ENCODE measurements at regions not wholly inside any gene's neighbourhood (a gene's known extent, or its start where the extent isn't known, plus 50 kb on each side); places are given as distances from the start of the nearest gene placed in this dataset.

- DNase-seq = no peak
Observed at GRCh38 chr1:113219828-113220227, 146.8 kb downstream of the LRIG2 start.

- DNase-seq = no peak
Observed at GRCh38 chr1:113223040-113223439, 150.0 kb downstream of the LRIG2 start.

- no peak for DNase-seq
Observed at GRCh38 chr1:113223546-113223945, 150.5 kb downstream of the LRIG2 start.

DNA sequence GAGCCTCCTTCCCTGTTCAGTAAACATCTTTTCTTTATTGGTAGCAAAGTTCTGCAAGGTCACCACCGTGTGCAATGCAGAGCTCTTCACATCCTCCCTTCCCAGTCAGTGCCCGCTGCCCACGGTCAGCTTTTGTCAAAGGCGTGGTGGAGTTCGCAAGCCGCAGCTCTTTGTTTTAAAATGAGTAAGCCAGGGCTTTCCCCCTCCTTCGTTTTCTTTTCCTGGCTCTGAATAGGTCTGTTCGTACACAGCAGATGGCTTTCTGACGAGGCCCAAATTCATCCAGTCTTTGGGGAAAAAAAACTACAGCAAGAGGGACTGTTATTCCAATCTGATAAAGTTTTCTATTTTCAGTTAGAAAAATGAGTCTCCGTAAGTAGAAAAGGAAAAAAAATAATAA is 153.2 kb downstream of the LRIG2 start:
- no peak for DNase-seq

- no peak for DNase-seq
Observed at GRCh38 chr1:113231866-113232265, 158.4 kb upstream of the MAGI3 start.

DNA sequence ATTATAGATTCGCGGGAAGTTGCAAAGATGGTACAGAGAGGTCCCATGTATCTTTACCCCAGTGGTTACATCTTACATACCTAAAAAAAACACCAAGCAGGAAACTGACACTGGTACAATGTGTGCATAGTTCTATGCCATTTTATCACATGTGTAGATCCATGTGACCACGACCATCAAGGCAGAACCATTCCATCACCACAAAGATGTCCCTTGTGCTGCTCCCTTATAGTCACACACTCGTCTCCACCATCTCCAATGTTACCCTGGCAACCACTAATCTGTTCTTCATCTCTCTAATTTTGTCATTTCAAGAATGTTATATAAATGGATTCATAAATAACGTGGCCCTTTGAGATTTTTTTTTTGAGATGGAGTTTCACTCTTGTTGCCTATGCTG is 156.9 kb upstream of the MAGI3 start:
- no peak for DNase-seq

DNA sequence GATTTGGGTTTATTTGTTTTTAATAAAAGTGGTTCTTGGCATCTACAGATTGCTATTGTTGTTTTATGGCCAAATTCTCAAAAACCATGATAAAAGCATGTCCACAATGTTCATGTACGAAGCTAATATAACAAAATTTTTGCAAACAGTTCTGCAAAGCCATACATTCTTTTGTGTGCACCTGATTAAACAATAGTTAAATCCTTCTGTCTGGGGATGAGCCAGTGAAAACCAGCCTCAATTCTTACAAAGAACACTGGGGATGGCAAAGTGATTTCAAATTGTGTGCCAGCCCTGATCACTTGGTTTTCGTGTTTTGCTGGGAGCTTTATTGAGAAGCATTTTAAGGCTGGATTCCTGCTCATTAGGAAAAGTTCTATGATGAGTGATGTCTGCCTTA is 149.1 kb upstream of the MAGI3 start:
- no peak for DNase-seq

GRCh38 chr1:113242481-113242880 is 147.8 kb upstream of the MAGI3 start:
- DNase-seq = no peak

DNA sequence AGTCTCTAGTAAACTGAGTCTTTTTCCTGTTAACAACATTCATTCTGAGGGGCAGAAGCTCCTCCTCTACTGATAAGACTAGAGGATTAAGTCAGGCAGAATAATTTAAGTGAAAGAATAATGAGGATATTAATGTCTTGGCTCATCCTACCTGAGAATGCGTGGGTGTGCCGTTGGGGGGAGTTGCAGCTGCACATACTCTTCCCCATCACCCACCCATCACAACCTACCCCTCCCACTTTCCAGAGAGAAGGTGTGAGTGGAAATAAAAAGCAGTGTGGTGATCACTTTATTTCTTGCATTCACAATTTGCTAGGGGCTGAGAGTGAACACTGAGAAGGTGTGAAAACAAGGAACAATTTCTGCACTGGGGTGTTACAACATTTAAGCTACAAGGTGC is 146.8 kb upstream of the MAGI3 start:
- DNase-seq = no peak

GRCh38 chr1:113244112-113244820 is 146.0 kb upstream of the MAGI3 start:
- DNase-seq = no peak

- no peak for DNase-seq
Observed at GRCh38 chr1:113245252-113245651, 145.1 kb upstream of the MAGI3 start.

DNA sequence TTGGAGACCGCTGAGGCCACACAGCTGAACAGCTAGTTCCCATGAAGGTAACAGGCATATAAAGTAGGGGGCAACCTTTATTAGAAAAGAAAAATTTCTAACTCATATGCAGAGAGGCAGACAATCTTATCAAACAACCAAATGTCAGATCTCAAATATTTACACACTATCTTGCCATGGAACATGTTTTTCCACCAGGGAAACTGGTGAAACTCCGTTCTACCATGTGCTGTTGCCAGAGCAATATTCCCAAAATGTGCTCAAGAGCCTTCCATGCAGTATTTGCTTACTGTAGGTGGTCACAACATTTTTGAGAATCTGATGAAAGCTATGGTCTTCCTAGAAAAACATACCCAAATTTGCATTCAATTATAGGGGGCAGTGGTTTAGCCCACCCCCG is 143.4 kb upstream of the MAGI3 start:
- no peak for DNase-seq

- DNase-seq = no peak
Observed at GRCh38 chr1:113247355-113247754, 143.0 kb upstream of the MAGI3 start.

DNA sequence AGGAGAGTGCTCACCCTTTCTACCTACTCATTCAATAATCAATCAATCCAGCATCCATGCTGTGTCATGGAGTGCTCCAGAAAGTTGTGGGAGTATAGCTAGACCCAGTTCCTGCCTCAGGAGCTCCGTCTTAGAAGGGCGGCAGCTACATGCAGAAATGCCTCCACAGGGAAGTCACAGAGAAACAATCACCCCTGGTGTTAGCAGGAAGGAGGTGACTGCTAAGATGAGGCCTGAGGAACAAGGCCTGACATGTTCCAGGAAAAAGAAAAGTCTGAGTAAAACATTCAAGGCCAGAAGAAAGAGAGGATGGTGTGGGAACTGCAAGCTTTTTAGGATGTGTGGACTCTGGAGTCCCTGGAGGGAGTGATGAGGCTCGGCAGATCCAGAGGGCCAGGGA is 142.5 kb upstream of the MAGI3 start:
- no peak for DNase-seq

- DNase-seq = no peak
Observed at GRCh38 chr1:113248494-113248893, 141.8 kb upstream of the MAGI3 start.

GRCh38 chr1:113250161-113250560 is 140.2 kb upstream of the MAGI3 start:
- no peak for DNase-seq

DNA sequence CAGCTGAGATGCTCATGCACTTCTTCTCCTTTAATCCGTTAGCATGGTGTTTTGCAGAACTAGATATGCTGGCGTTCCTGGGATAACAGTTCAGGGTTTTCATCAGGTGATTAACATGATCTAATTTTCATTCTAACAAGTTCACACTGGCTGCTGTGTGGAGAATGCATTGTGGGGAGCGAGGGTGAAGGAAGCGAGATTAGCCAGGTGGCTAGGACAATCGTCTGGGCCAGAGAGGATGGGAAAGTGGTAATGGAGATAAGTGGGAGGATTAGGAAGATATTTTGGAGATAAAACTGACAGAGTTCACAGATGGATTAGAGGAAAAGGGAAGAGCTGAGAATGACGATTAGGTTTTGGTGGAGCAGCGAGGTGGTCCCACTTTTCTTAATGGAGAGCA is 138.1 kb upstream of the MAGI3 start:
- DNase-seq = no peak

- DNase-seq = no peak
Observed at GRCh38 chr1:113253187-113253586, 137.1 kb upstream of the MAGI3 start.

- DNase-seq = no peak
Observed at GRCh38 chr1:113253590-113253989, 136.7 kb upstream of the MAGI3 start.

DNA sequence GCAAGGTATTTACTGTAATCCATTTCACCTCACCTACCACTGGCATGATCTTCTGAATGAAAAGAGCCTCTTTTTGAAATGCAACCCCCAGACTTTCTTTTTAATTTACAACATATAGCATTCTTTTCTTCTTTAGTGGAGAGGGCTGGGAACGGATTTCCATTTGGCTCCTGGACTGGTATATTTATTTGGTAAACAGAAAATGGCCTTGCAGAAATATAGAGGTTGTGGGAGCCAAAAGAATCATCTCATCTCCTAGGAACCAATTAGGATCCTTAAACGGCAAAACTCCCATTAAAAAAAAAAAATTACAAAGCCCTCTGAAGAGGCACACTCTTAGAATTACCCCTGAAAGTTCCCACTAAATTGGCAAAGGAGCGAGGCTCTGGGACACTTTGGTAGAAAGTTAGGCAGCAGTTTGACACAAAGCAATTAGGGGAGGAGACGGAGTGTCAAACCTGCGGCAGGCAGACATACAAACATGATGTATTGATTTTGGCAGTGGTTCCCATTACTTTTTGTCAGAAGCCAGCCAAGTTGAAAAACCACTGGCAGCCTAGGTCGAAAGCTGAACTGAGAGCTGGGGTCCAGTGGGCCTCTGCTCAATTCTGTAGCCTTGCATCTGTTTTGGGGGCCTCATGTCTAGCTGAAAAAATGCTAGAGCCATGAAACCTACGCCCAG is 135.1 kb upstream of the MAGI3 start:
- no peak for DNase-seq

GRCh38 chr1:113255720-113256347 is 134.5 kb upstream of the MAGI3 start:
- no peak for DNase-seq

GRCh38 chr1:113256348-113256729 is 134.0 kb upstream of the MAGI3 start:
- no peak for DNase-seq

DNA sequence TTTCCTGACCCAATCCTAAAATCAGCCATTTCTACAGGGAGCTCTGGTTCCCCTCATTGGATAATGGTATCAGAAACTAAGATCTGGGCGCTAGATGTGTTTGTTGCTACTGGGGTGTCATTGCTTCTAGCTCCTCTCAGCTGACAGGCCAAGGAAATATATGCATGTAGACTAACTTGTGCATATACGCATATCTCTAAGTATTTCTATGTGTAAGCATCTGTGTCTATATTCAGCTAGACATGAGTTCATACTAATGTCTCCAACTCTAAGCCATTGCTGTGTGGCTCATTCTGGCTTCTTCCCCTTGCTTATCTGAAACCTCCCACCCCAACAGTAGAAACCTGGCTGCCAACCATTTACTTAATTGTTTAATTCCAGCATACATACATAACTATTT is 130.3 kb upstream of the MAGI3 start:
- no peak for DNase-seq

GRCh38 chr1:113265196-113265595 is 125.1 kb upstream of the MAGI3 start:
- no peak for DNase-seq

Data from suppressor macrophage (primary cell).